Breast epithelium (tissue), 4 donors: ENCODE measurements at regions not wholly inside any gene's neighbourhood (a gene's known extent, or its start where the extent isn't known, plus 50 kb on each side); places are given as distances from the start of the nearest gene placed in this dataset.
A peak's percentile ranks its signal among the peaks of the same experiment; 100 is the strongest.
"Not testable (repeated sequence)": the region's sequence is repeated elsewhere in the genome, so short reads cannot be mapped to it uniquely, and the experiment has no call there.

Source experiments
- DNase-seq, 2 donors: peaks; one replicate each; pipeline ENCODE4 v3.0.0-alpha.2; 2019; ENCODE audit warnings: low spot score in 2 of 2
- H3K27ac ChIP-seq, 2 donors: fragments of 200-600 bp; sonication (generic) in 1 of 2; one replicate each; pipeline ENCODE4 v1.5.1; 2016 to 2019; ENCODE audit warnings: mild to moderate bottlenecking in 1 of 2
- H3K27me3 ChIP-seq, 2 donors: fragments of 200-600 bp; sonication (generic) in 1 of 2; one replicate each; pipeline versions ENCODE4 v1.5.1 to v1.6.0; 2017 to 2019; ENCODE audit warnings: control low read depth in 1 of 2, mild to moderate bottlenecking in 1 of 2
- H3K36me3 ChIP-seq: fragments of 200-600 bp; one replicate; pipeline ENCODE4 v1.5.1; 2019
- H3K4me1 ChIP-seq, 2 donors: fragments of 200-600 bp; sonication (generic); one replicate each; pipeline ENCODE4 v1.5.1; 2016 to 2019; ENCODE audit warnings: control low read depth in 1 of 2
- H3K4me3 ChIP-seq, 3 donors: fragments of 200-600 bp; sonication (generic); 1 replicate in 2 of 3; 2 replicates in 1 of 3; pipeline ENCODE4 v1.5.1; 2016 to 2019; ENCODE audit warnings: mild to moderate bottlenecking in 3 of 3, moderate library complexity in 2 of 3
- H3K9me3 ChIP-seq, 2 donors: fragments of 200-600 bp; sonication (generic) in 1 of 2; one replicate each; pipeline ENCODE4 v1.5.1; 2016 to 2019; ENCODE audit warnings: control low read depth in 1 of 2
- CTCF ChIP-seq, 3 donors: fragments of 450-650 bp; IDR thresholded peaks; one replicate each; pipeline ENCODE4 v1.5.1; 2016 to 2017; ENCODE audit warnings: antibody characterized with exemption in 3 of 3, mild to moderate bottlenecking in 3 of 3, moderate library complexity in 3 of 3
- POLR2A ChIP-seq: fragments of 450-650 bp; IDR thresholded peaks from one replicate; pipeline ENCODE4 v1.6.1; 2016; ENCODE audit warnings: antibody characterized with exemption, mild to moderate bottlenecking, moderate library complexity
- POLR2AphosphoS5 ChIP-seq, 3 donors: sonication (generic); formaldehyde crosslinking; IDR thresholded peaks; one replicate each; pipeline ENCODE4 v1.6.1; 2017; ENCODE audit warnings: antibody characterized with exemption in 3 of 3
- intact Hi-C: fragments of 100-400 bp; cut with DNase I; formaldehyde crosslinking; loops from one replicate; pipeline ENCODE4 v1.15.1; 2023; ENCODE audit warnings: low total_unique reads

DNA sequence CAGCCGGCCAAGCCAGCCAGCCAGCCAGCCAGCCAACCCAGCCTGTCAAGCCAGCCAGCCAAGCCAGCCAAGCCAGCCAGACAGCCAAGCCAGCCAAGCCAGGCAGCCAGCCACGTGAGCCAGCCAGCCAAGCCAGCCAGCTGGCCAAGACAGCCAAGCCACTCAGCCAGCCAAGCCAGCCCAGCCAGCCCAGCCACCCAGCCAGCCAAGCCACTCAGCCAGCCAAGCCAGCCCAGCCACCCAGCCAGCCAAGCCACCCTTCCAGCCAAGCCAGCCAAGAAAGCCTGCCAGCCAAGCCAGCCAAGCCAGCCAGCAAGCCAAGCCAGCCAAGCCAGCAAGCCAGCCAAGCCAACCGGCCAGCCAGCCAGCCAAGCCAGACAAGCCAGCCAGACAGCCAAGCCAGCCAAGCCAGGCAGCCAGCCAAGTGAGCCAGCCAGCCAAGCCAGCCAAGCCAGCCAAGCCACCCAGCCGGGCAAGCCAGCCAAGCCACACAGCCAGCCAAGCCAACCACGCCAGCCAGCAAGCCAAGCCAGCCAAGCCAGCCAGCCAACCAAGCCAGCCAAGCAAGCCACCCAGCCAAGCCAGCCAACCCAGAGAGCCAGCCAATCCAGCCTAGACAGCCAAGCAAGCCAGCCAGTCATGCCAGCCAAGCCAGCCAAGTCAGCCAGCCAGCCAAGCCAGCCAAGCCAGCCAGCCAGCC is 199.5 kb downstream of the GOLGA6L6 start:
- peak; percentile 86 for DNase-seq
- H3K27me3 ChIP-seq, result peaks cover 0 to 5% of the 10 kb centered on the region in 2 donors
- no peaks in the 10 kb centered on the region for H3K36me3 ChIP-seq
- H3K27ac ChIP-seq, result no peak overlapping the region
- H3K9me3 ChIP-seq, result peaks cover 46 to 71% of the 10 kb centered on the region in 2 donors
- TF ChIP-seq CTCF (IDR thresholded peaks at IDR 0.05) (no peak), POLR2A (no peak), POLR2AphosphoS5 (IDR thresholded peaks at IDR 0.05) (no peak)
- no peaks in the 10 kb centered on the region for H3K4me1 ChIP-seq
- H3K4me3 ChIP-seq, result no peak overlapping the region
- intact Hi-C loops, result no loop called here

DNA sequence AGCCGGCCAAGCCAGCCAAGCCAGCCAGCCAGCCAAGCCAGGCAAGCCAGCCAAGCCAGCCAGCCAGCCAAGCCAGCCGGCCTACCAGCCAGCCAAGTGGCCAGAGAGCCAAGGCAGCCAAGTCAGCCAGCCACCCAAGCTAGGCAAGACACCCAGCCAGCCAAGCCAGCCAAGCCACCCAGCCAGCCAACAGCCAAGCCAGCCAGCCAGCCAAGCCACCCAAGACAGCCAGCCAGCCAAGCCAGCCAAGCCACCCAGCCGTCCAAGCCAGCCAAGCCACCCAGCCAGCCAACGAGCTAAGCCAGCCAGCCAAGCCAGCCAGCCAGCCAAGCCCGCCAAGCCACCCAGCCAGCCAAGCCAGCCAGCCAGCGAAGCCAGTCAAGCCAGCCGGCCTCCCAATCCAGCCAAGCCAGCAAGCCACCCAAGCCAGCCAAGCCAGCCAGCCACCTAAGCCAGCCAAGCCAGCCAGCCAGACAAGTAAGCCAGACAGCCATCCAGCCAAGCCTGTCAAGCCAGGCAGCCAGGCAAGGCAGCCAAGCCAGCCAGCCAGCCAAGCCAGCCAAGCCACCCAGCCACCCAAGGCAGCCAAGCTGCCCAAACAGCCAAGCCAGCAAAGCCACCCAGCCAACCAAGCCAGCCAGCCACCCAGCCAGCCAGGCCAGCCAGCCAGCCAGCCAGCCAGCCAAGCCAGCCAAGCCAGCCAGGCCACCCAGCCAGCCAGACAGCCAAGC is 200.5 kb downstream of the GOLGA6L6 start:
- H3K27me3 ChIP-seq, result peaks cover 0 to 5% of the 10 kb centered on the region in 2 donors
- intact Hi-C loops, result no loop called here
- peaks cover 39 to 64% of the 10 kb centered on the region in 2 donors for H3K9me3 ChIP-seq
- no peaks in the 10 kb centered on the region for H3K4me1 ChIP-seq
- H3K4me3 ChIP-seq, result no peak overlapping the region
- TF ChIP-seq POLR2A, result no peak
- no peak for TF ChIP-seq POLR2AphosphoS5 (IDR thresholded peaks at IDR 0.05)
- no peak for TF ChIP-seq CTCF (IDR thresholded peaks at IDR 0.05)
- no peaks in the 10 kb centered on the region for H3K36me3 ChIP-seq
- H3K27ac ChIP-seq, result no peak overlapping the region
- peak; percentile 86 to 89 for DNase-seq

DNA sequence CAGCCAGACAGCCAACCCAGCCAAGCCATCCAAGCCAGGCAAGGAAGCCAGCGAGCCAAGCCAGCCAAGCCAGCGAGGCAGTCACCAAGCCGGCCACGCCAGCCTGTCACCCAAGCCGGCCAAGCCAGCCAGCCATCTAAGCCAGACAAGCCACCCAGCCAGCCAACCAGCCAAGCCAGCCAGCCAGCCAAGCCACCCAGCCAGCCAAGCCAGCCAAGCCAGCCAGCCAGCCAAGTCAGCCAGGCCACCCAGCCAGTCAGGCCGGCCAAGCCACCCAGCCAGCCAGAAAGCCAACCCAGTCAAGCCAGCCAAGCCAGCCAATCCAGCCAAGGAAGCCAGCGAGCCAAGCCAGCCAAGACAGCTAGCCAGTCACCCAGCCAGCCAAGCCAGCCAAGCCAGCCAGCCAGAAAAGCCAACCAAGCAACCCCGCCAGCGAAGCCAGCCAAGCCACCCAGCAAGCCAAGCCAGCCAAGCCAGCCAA is 201.2 kb downstream of the GOLGA6L6 start:
- peak; percentile 51 to 85 for DNase-seq
- Histone ChIP-seq H3K27me3 (peaks cover 0 to 5% of the 10 kb centered on the region in 2 donors), H3K36me3 (no peaks in the 10 kb centered on the region), H3K4me1 (no peaks in the 10 kb centered on the region), H3K27ac (no peak overlapping the region), H3K9me3 (peaks cover 38 to 57% of the 10 kb centered on the region in 2 donors), H3K4me3 (no peak overlapping the region)
- intact Hi-C loops, result no loop called here
- TF ChIP-seq POLR2AphosphoS5 (IDR thresholded peaks at IDR 0.05), result no peak
- TF ChIP-seq POLR2A, result no peak
- no peak for TF ChIP-seq CTCF (IDR thresholded peaks at IDR 0.05)

DNA sequence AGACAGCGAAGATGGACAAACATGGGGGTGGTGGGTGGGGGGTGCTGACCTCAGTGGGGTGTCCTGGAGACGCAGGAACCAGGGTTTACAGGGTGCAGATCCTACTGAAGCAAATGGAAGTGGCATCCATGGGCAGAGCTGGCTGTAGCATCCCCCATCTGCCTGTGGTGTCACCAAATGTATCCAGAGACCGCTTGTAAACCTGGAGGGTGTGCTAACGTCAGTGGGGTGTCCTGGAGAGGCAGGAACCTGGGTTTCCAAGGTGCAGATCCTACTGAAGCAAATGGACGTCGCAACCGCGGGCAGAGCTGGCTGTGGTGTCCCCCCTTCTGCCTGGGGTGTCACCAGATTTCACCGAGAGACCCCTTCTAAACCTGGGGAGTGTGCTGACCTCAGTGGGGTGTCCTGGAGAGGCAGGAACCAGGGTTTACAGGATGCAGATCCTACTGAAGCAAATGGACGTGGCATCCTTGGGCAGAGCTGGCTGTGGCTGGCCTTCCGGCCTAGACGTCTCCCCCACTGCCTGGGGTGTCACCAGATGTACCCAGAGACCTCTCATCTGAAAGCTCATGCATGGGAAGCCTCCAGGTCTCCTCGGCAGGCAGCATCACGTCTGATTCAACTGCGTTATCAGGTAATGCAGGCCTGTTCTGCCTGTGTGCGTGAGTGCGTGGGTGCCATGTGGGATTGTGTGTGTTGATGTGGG is 202.4 kb downstream of the GOLGA6L6 start:
- H3K4me3 ChIP-seq, H3K4me1 ChIP-seq, DNase-seq, H3K27ac ChIP-seq, H3K27me3 ChIP-seq, H3K36me3 ChIP-seq, intact Hi-C loops: not testable (repeated sequence)
- H3K9me3 ChIP-seq, result peaks cover 35 to 48% of the 10 kb centered on the region in 2 donors

DNA sequence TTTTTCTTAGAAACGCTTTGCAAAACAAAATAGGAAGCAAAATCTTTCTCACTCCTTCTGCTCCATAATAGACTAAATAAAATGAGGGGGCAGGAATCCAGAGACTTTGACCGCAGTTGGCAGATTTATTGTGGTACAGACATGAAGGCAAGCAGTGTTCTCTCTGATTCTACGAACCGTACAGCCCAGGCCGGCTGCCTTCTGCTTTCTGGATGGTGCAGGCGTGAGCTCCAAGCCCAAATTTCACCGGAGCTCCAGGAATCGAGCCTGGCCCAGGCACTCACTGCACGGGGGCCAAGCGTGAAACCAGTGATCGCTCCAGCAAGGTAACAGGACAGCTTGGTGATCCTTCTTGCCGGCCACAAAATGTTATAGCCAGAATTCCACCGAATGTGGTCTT is 202.9 kb downstream of the GOLGA6L6 start:
- H3K36me3 ChIP-seq, intact Hi-C loops, H3K27ac ChIP-seq, H3K4me1 ChIP-seq, H3K4me3 ChIP-seq, H3K27me3 ChIP-seq, DNase-seq: not testable (repeated sequence)
- peaks cover 31 to 43% of the 10 kb centered on the region in 2 donors for H3K9me3 ChIP-seq

GRCh38 chr15:20337238-20337637 is 204.4 kb downstream of the GOLGA6L6 start:
- H3K4me3 ChIP-seq, H3K27me3 ChIP-seq, intact Hi-C loops, DNase-seq, H3K36me3 ChIP-seq, H3K4me1 ChIP-seq, H3K27ac ChIP-seq: not testable (repeated sequence)
- peaks cover 29 to 31% of the 10 kb centered on the region in 2 donors for H3K9me3 ChIP-seq

GRCh38 chr15:20334451-20334850 is 207.1 kb downstream of the GOLGA6L6 start:
- H3K4me3 ChIP-seq, intact Hi-C loops, H3K27ac ChIP-seq, H3K9me3 ChIP-seq, H3K36me3 ChIP-seq, DNase-seq, H3K4me1 ChIP-seq, H3K27me3 ChIP-seq: not testable (repeated sequence)

- intact Hi-C loops, result not testable (repeated sequence)
These were observed 215.8 kb downstream of the GOLGA6L6 start for GRCh38 chr15:20325751-20326150.

GRCh38 chr15:20317132-20317531 is 224.5 kb downstream of the GOLGA6L6 start:
- H3K27ac ChIP-seq, H3K4me1 ChIP-seq, H3K4me3 ChIP-seq, H3K36me3 ChIP-seq, H3K9me3 ChIP-seq, H3K27me3 ChIP-seq, DNase-seq, intact Hi-C loops: not testable (repeated sequence)

More at GRCh38 chr15:20325751-20326150, 215.8 kb downstream of the GOLGA6L6 start:
- not testable (repeated sequence) for H3K27me3 ChIP-seq, H3K4me3 ChIP-seq, H3K27ac ChIP-seq, H3K9me3 ChIP-seq, H3K4me1 ChIP-seq, H3K36me3 ChIP-seq, DNase-seq
